Panc1 (cell line): ENCODE measurements at regions not wholly inside any gene's neighbourhood (a gene's known extent, or its start where the extent isn't known, plus 50 kb on each side); places are given as distances from the start of the nearest gene placed in this dataset.

Experiments used
- POLR2AphosphoS5 ChIP-seq: IDR thresholded peaks from 2 replicates; pipeline ENCODE4 v1.6.1; 2012; ENCODE audit warnings: mild to moderate bottlenecking, low read depth, low read length, moderate library complexity
- SIN3A ChIP-seq: IDR thresholded peaks from 2 replicates; pipeline ENCODE4 v1.6.1; 2012; ENCODE audit warnings: low read depth, mild to moderate bottlenecking, low read length, moderate library complexity, borderline replicate concordance; ENCODE audit not compliant: insufficient read depth
- TF ChIP-seq, protein P1 (sequence below): fragments of 450-650 bp; IDR thresholded peaks from 2 replicates; pipeline ENCODE4 v1.5.1; 2017; ENCODE audit warnings: mild to moderate bottlenecking
- TF ChIP-seq, protein P2 (sequence below), 2 experiments: IDR thresholded peaks; 2 replicates each; pipeline ENCODE4 v1.6.1; 2011 to 2012; ENCODE audit warnings: low read depth in 2 of 2, control low read depth in 1 of 2, low read length in 1 of 2, mild to moderate bottlenecking in 1 of 2, moderate library complexity in 1 of 2; ENCODE audit not compliant: insufficient read depth in 1 of 2

DNA sequence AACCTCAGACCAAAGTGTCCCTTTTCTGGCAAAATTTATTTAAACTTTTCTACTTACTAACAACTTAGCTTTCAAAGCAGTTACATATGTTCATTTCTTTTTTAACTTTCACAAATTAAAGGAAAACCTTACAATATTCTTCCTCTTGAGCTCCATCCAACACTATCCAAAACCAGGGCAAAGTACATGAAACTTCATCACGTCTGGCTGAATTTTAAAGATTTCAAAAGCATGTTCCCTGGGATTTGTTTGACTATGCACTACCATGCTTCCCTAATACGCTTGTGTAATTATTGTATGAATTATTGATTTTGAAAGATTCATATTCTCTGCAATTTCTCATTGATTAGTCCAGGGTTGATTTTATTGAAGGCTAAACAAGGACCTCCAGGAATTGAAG, 343.1 kb upstream of the TMPO start:
- TF ChIP-seq POLR2AphosphoS5 (no peak), SIN3A (no peak)
- TF ChIP-seq, protein P1, sequence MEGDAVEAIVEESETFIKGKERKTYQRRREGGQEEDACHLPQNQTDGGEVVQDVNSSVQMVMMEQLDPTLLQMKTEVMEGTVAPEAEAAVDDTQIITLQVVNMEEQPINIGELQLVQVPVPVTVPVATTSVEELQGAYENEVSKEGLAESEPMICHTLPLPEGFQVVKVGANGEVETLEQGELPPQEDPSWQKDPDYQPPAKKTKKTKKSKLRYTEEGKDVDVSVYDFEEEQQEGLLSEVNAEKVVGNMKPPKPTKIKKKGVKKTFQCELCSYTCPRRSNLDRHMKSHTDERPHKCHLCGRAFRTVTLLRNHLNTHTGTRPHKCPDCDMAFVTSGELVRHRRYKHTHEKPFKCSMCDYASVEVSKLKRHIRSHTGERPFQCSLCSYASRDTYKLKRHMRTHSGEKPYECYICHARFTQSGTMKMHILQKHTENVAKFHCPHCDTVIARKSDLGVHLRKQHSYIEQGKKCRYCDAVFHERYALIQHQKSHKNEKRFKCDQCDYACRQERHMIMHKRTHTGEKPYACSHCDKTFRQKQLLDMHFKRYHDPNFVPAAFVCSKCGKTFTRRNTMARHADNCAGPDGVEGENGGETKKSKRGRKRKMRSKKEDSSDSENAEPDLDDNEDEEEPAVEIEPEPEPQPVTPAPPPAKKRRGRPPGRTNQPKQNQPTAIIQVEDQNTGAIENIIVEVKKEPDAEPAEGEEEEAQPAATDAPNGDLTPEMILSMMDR = no peak
- TF ChIP-seq, protein P2, sequence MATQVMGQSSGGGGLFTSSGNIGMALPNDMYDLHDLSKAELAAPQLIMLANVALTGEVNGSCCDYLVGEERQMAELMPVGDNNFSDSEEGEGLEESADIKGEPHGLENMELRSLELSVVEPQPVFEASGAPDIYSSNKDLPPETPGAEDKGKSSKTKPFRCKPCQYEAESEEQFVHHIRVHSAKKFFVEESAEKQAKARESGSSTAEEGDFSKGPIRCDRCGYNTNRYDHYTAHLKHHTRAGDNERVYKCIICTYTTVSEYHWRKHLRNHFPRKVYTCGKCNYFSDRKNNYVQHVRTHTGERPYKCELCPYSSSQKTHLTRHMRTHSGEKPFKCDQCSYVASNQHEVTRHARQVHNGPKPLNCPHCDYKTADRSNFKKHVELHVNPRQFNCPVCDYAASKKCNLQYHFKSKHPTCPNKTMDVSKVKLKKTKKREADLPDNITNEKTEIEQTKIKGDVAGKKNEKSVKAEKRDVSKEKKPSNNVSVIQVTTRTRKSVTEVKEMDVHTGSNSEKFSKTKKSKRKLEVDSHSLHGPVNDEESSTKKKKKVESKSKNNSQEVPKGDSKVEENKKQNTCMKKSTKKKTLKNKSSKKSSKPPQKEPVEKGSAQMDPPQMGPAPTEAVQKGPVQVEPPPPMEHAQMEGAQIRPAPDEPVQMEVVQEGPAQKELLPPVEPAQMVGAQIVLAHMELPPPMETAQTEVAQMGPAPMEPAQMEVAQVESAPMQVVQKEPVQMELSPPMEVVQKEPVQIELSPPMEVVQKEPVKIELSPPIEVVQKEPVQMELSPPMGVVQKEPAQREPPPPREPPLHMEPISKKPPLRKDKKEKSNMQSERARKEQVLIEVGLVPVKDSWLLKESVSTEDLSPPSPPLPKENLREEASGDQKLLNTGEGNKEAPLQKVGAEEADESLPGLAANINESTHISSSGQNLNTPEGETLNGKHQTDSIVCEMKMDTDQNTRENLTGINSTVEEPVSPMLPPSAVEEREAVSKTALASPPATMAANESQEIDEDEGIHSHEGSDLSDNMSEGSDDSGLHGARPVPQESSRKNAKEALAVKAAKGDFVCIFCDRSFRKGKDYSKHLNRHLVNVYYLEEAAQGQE (IDR thresholded peaks at IDR 0.05; ENCODE audit: insufficient read depth in 1 of 2, low read depth in 2 of 2, low read length in 1 of 2) = no peak
